GM20000 (cell line): ENCODE measurements at regions not wholly inside any gene's neighbourhood (a gene's known extent, or its start where the extent isn't known, plus 50 kb on each side); places are given as distances from the start of the nearest gene placed in this dataset.

Experiments used
- DNase-seq: peaks from one replicate; pipeline ENCODE4 v3.0.0; 2012; ENCODE audit warnings: low spot score
- CTCF ChIP-seq: IDR thresholded peaks from 2 replicates; pipeline ENCODE4 v1.5.1; 2012; ENCODE audit warnings: mild to moderate bottlenecking, control low read depth; ENCODE audit errors: extremely low read depth, missing control alignments

DNA sequence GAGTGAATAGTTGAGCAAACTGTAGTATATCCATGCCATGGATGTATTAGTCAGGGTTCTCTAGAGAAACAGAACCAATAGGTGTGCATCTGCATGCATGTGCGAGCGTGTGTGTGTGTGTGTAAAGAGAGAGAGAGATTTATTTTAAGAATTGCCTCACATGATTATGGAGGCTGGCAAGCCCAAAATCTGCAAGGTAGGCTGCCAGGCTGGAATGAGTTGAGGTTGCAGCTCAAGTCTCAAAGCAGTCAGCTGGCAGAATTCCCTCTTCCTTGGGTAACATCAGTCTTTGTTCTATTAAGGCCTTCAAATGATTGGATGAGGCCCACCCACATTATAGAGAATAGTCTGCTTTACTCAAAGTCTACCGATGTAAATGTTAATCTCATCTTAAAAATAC is 187.8 kb downstream of the ANAPC1 start:
- no peak for TF ChIP-seq CTCF
- no peak for DNase-seq

DNA sequence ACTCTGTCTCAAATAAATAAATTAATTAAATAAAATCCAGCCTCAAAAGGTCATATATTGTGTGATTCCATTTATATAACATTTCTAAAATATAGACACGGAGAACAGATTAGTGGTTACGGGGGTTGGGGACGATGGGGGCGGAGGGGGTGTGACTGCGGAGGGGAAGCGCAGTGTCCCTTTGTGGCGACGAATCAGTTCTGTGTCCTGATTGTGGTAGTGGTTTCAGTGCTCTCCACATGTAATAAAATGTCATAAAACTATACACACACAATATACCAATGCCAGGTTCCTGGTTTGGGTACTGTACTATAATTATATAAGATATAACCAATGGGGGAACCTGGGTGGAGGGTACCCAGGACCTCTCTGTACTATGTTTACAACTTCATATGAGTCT is 186.4 kb downstream of the ANAPC1 start:
- TF ChIP-seq CTCF, result no peak
- no peak for DNase-seq

DNA sequence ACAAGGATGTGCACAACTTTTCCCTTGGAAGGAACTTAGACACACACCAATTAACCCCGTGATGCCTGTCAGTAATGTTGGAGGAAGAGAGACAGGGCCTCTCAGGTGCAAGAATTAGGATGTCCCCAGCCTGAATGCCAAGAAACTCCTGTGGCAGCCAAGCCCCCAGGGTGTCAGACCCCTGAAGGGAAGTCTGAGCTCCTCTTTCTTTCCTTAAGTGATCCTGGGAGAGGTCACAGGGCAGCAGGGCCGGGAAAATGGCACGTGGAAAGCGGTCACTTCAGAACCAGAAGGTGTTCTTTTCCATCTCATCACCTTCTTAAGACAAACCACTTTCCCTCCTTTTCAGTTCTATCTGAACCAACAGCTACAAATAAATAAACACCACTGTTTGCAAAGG is 185.9 kb downstream of the ANAPC1 start:
- no peak for TF ChIP-seq CTCF
- DNase-seq, result no peak

- DNase-seq, result no peak
- TF ChIP-seq CTCF, result no peak
These were observed 185.0 kb downstream of the ANAPC1 start for GRCh38 chr2:111698743-111699554.

- no peak for DNase-seq
- TF ChIP-seq CTCF, result no peak
These were observed 182.7 kb downstream of the ANAPC1 start for GRCh38 chr2:111701266-111701665.

DNA sequence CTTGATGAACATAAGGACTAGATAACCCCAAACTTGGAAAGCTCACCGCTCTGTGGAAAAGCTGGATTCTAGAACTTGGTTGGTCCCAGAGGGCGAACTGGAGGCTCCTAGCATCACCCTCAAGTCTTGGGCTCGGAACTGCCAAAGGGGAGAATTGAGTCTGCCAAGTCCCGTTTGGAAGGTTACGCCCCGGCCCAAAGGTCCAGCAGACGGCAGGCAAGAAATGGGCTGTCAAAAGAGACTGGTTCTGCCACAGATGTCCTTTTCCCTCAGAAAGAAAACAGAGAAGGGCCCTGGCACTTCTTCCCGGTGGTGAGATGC is 182.2 kb downstream of the ANAPC1 start:
- no peak for TF ChIP-seq CTCF
- DNase-seq, result no peak

GRCh38 chr2:111702119-111702803 is 181.7 kb downstream of the ANAPC1 start:
- TF ChIP-seq CTCF, result no peak

More at GRCh38 chr2:111702119-111702803, 181.7 kb downstream of the ANAPC1 start:
- DNase-seq, result peak; percentile 70
